ENCODE measurements at regions not wholly inside any gene's neighbourhood (a gene's known extent, or its start where the extent isn't known, plus 50 kb on each side); places are given as distances from the start of the nearest gene placed in this dataset.

DNA sequence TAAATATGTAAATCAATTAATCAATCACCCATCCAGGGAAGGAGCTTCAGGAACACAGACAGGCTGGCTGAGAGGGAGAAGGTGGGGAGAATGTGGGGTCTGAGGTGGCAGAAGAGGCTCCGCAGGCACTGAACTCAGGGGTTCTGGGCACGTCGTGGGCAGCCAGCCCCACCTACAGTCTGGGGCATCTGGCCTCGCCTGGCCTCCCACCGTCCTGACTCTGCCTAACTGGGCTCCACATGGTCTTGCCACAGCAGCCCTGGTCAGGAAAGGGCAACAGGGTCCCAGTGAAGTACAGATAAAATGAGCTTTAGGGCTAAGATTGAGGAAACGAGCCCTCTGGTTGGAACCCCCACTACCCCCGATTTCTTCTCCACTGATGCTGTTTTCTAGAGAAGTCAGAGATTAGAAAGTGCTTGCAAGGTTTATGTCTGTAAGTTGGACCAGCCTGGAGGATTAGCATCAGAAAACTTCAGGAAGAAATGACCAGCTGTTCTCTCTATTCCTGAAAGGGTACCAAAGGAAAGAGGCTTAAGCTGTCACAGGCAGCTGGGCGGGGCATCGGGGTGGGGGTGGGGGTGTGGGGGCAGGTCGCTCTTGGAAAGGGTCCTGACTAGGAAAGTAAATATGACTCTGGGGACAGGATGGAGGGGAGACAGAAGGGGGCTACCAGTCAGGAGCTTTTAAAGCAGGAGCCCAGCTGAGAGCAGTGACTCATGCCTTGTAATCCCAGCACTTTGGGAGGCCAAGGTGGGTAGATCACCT is 261.7 kb downstream of the BUD13 start (continued):
- TF ChIP-seq ZNF367 (CRISPR knock-in tag; IDR thresholded peaks at IDR 0.05; ENCODE audit: borderline replicate concordance), result no peak
- TF ChIP-seq FOXO1 (CRISPR knock-in tag; IDR thresholded peaks at IDR 0.05), result no peak
- no peak for TF ChIP-seq TEAD3 (CRISPR knock-in tag; optimal IDR thresholded peaks at IDR 0.05; ENCODE audit: borderline replicate concordance)

DNA sequence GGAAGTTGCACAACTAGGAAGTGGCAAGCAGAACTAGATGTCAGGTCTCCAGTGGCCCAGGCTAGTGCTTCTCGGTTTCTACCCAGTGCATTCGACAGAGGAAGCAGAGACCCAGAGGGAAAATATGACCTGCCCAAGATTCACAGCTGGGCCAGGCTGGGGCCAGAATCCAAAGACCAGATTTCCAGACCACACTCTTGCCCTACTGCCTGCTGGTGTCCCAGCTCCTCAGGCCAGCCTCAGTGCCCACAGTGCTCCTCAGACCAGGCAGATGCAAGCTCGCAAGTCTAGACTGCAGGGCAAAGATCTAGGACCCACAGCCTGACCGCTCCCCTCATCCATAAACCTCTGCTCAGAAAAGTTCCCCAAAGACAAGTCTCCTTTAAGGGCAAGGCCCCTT is 262.6 kb downstream of the BUD13 start:
- DNase-seq (ENCODE audit: low spot score) (no peak), ATAC-seq (no peak), FAIRE-seq (no peak)
- no TSS peak for BruUV-seq (replicated peaks)
- Histone ChIP-seq H3K4me3 (replicated peaks in 1 of 3; ENCODE audit: insufficient read depth in 1 of 3, low read depth in 2 of 3, low read length in 3 of 3) (no peak overlapping the region), H3K27me3 (ENCODE audit: control insufficient read depth in 1 of 2, insufficient read depth in 2 of 2, low read length in 2 of 2) (0 out of 5 replicates have a peak, but pooled peaks cover 0 to 4% of the 10 kb centered on the region in 2 experiments), H3K4me1 (ENCODE audit: insufficient read depth, low read length) (no peaks in the 10 kb centered on the region), H3K9me3 (ENCODE audit: low read length) (no peaks in the 10 kb centered on the region), H4K20me1 (ENCODE audit: insufficient read depth, low read length) (no peaks in the 10 kb centered on the region), H3K27ac (ENCODE audit: extremely low read length, insufficient read depth, low read length) (no peak overlapping the region), H3K79me2 (ENCODE audit: insufficient read depth, low read length) (no peaks in the 10 kb centered on the region), H3K4me2 (ENCODE audit: low read depth, low read length) (no peak overlapping the region), H2AFZ (ENCODE audit: low read length) (no peak overlapping the region), H3K36me3 (replicated peaks in 1 of 2; ENCODE audit: control insufficient read depth in 1 of 2, insufficient read depth in 2 of 2, low read length in 2 of 2) (no peaks in the 10 kb centered on the region), H3K9ac (ENCODE audit: insufficient read depth, low read depth, low read length) (no peak overlapping the region)
- intact Hi-C loops (cut with micrococcal nuclease; ENCODE audit: unreplicated experiment) (no loop called here), in situ Hi-C loops (cut with HindIII; ENCODE audit: extremely low pct_ligation_motif_present, low pct_unique_long_range_greater_than_20kb) (loop anchor here (5.0 kb wide), 1 partner anchor 127 kb away; no protein-coding TSS in a partner anchor)
- POLR2A ChIA-PET, result no interaction called here
- TF ChIP-seq ZNF792 (CRISPR knock-in tag; IDR thresholded peaks at IDR 0.05) (no peak), HOXD1 (CRISPR knock-in tag; IDR thresholded peaks at IDR 0.05) (no peak), ZNF570 (CRISPR knock-in tag; IDR thresholded peaks at IDR 0.05; ENCODE audit: borderline replicate concordance) (no peak)
- TF ChIP-seq, protein P1, sequence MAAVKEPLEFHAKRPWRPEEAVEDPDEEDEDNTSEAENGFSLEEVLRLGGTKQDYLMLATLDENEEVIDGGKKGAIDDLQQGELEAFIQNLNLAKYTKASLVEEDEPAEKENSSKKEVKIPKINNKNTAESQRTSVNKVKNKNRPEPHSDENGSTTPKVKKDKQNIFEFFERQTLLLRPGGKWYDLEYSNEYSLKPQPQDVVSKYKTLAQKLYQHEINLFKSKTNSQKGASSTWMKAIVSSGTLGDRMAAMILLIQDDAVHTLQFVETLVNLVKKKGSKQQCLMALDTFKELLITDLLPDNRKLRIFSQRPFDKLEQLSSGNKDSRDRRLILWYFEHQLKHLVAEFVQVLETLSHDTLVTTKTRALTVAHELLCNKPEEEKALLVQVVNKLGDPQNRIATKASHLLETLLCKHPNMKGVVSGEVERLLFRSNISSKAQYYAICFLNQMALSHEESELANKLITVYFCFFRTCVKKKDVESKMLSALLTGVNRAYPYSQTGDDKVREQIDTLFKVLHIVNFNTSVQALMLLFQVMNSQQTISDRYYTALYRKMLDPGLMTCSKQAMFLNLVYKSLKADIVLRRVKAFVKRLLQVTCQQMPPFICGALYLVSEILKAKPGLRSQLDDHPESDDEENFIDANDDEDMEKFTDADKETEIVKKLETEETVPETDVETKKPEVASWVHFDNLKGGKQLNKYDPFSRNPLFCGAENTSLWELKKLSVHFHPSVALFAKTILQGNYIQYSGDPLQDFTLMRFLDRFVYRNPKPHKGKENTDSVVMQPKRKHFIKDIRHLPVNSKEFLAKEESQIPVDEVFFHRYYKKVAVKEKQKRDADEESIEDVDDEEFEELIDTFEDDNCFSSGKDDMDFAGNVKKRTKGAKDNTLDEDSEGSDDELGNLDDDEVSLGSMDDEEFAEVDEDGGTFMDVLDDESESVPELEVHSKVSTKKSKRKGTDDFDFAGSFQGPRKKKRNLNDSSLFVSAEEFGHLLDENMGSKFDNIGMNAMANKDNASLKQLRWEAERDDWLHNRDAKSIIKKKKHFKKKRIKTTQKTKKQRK (IDR thresholded peaks at IDR 0.05; ENCODE audit: low read length), result no peak
- TF ChIP-seq, protein P2, sequence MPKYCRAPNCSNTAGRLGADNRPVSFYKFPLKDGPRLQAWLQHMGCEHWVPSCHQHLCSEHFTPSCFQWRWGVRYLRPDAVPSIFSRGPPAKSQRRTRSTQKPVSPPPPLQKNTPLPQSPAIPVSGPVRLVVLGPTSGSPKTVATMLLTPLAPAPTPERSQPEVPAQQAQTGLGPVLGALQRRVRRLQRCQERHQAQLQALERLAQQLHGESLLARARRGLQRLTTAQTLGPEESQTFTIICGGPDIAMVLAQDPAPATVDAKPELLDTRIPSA (CRISPR knock-in tag; IDR thresholded peaks at IDR 0.05; ENCODE audit: borderline replicate concordance), result no peak
- 62% methylated on average over 3 of the region's 4 CpGs for WGBS (ENCODE audit: low lambda C conversion rate)
- CTCF ChIA-PET (ENCODE audit: low intra/inter-chr PET ratio, low total read pairs), result no interaction called here

All from HepG2 (cell line).